Caco-2 (cell line): ENCODE measurements at regions not wholly inside any gene's neighbourhood (a gene's known extent, or its start where the extent isn't known, plus 50 kb on each side); places are given as distances from the start of the nearest gene placed in this dataset.
"Not testable (repeated sequence)": the region's sequence is repeated elsewhere in the genome, so short reads cannot be mapped to it uniquely, and the experiment has no call there.

Source experiments
- BruUV-seq: library from RNA; stranded (reverse); fragments of 400-500 nt; replicated peaks from 2 replicates; lab custom pipeline; 2021; lab: Mats Ljungman, UMichigan
- CTCF ChIA-PET: fragments of 300-600 bp; sonication (Branson Sonifier 250); formaldehyde crosslinking; loops from one replicate; lab custom pipeline; 2022; ENCODE audit warnings: antibody characterized with exemption; lab: Charles Lee
- POLR2A ChIA-PET: fragments of 300-600 bp; sonication (Branson Sonifier 250); formaldehyde crosslinking; loops from one replicate; lab custom pipeline; 2022; ENCODE audit warnings: antibody characterized with exemption; lab: Charles Lee
- DNase-seq, 2 experiments: peaks; one replicate each; pipeline versions ENCODE4 v3.0.0 to v3.0.0-alpha.2; 2020 to 2022
- H3K27me3 ChIP-seq: replicated peaks from 2 replicates; pipeline ENCODE4 v1.6.0; 2011; ENCODE audit warnings: low read length; ENCODE audit not compliant: control insufficient read depth, insufficient read depth
- H3K36me3 ChIP-seq: 2 replicates; pipeline ENCODE4 v1.5.1; 2011; ENCODE audit warnings: low read length; ENCODE audit not compliant: control insufficient read depth, insufficient read depth
- H3K4me1 ChIP-seq: fragments of 250-450 bp; sonication (Bioruptor Pico); 2 replicates; pipeline ENCODE4 v1.5.1; 2020; ENCODE audit warnings: mild to moderate bottlenecking
- H3K4me3 ChIP-seq: 2 replicates; pipeline ENCODE4 v1.5.1; 2011; ENCODE audit warnings: low read depth, mild to moderate bottlenecking, control low read depth, low read length
- H3K9me3 ChIP-seq: fragments of 250-450 bp; sonication (Bioruptor Pico); 2 replicates; pipeline ENCODE4 v1.5.1; 2020; ENCODE audit warnings: mild to moderate bottlenecking, moderate library complexity
- H3K27ac Mint-ChIP-seq: one replicate; pipeline ENCODE4 v1.8.0; 2022; ENCODE audit warnings: mixed read lengths; ENCODE audit not compliant: unreplicated experiment
- H3K27me3 Mint-ChIP-seq: one replicate; pipeline ENCODE4 v1.8.0; 2022; ENCODE audit warnings: mixed read lengths; ENCODE audit not compliant: insufficient read depth, unreplicated experiment
- H3K36me3 Mint-ChIP-seq: one replicate; pipeline ENCODE4 v1.8.0; 2022; ENCODE audit warnings: mild to moderate bottlenecking, mixed read lengths; ENCODE audit not compliant: insufficient read depth, unreplicated experiment
- H3K4me1 Mint-ChIP-seq: one replicate; pipeline ENCODE4 v1.8.0; 2022; ENCODE audit warnings: low read depth, mixed read lengths; ENCODE audit not compliant: unreplicated experiment
- H3K4me3 Mint-ChIP-seq: one replicate; pipeline ENCODE4 v1.8.0; 2022; ENCODE audit warnings: mild to moderate bottlenecking, moderate library complexity, mixed read lengths; ENCODE audit not compliant: unreplicated experiment
- H3K9me3 Mint-ChIP-seq: one replicate; pipeline ENCODE4 v1.8.0; 2022; ENCODE audit warnings: mixed read lengths; ENCODE audit not compliant: unreplicated experiment
- intact Hi-C: fragments of 100-400 bp; cut with micrococcal nuclease; formaldehyde crosslinking; loops from one replicate; pipeline ENCODE4 v1.10.0; 2022; ENCODE audit not compliant: unreplicated experiment
- TF ChIP-seq, protein P1 (sequence below), 2 experiments: fragments of 200-600 bp in 1 of 2; IDR thresholded peaks; 1 replicate in 1 of 2; 2 replicates in 1 of 2; pipeline versions ENCODE4 v1.5.1 to v1.8.0; 2011 to 2022; ENCODE audit warnings: antibody characterized with exemption in 1 of 2, control low read depth in 1 of 2, inconsistent platforms in 1 of 2, low read depth in 1 of 2, low read length in 1 of 2, mild to moderate bottlenecking in 1 of 2, moderate library complexity in 1 of 2; ENCODE audit not compliant: insufficient read depth in 1 of 2, severe bottlenecking in 1 of 2, unreplicated experiment in 1 of 2

DNA sequence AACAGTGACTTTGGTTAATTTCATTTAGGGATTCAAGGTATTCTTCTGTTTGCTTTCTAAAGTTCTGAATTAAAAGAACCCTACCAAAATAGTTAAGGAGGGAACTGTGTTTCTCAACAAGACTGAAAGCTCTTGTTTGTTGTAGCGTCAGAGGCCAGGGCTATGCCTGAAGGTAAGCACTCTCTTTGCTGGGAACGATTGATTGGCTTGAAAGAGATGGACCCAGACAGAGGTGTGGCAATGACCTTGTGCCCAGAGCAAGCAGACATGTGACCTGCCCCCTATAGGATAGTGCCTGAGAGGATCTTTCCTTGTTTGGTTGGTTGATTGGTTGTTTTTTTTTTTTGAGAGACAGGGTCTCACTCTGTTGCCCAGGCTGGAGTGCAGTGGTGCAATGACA lies 68.3 kb upstream of the CECR2 start:
- H3K9me3 ChIP-seq = no peaks in the 10 kb centered on the region
- ChIA-PET POLR2A (no interaction called here), CTCF (no interaction called here)
- no peaks in the 10 kb centered on the region for H3K4me1 ChIP-seq
- no peaks in the 10 kb centered on the region for H3K36me3 ChIP-seq
- no peak for DNase-seq
- peaks cover 6% of the 10 kb centered on the region for H3K9me3 Mint-ChIP-seq
- intact Hi-C loops = no loop called here
- H3K4me1 Mint-ChIP-seq = no peaks in the 10 kb centered on the region
- H3K27me3 Mint-ChIP-seq = peaks cover 6% of the 10 kb centered on the region
- no peak overlapping the region for H3K4me3 Mint-ChIP-seq
- TF ChIP-seq, protein P1, sequence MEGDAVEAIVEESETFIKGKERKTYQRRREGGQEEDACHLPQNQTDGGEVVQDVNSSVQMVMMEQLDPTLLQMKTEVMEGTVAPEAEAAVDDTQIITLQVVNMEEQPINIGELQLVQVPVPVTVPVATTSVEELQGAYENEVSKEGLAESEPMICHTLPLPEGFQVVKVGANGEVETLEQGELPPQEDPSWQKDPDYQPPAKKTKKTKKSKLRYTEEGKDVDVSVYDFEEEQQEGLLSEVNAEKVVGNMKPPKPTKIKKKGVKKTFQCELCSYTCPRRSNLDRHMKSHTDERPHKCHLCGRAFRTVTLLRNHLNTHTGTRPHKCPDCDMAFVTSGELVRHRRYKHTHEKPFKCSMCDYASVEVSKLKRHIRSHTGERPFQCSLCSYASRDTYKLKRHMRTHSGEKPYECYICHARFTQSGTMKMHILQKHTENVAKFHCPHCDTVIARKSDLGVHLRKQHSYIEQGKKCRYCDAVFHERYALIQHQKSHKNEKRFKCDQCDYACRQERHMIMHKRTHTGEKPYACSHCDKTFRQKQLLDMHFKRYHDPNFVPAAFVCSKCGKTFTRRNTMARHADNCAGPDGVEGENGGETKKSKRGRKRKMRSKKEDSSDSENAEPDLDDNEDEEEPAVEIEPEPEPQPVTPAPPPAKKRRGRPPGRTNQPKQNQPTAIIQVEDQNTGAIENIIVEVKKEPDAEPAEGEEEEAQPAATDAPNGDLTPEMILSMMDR (IDR thresholded peaks at IDR 0.05; ENCODE audit: insufficient read depth in 1 of 2, low read depth in 1 of 2, low read length in 1 of 2, severe bottlenecking in 1 of 2, unreplicated experiment in 1 of 2) = no peak
- H3K36me3 Mint-ChIP-seq = no peaks in the 10 kb centered on the region
- no peaks in the 10 kb centered on the region for H3K27me3 ChIP-seq
- no peak overlapping the region for H3K27ac Mint-ChIP-seq
- no TSS peak for BruUV-seq
- H3K4me3 ChIP-seq = no peak overlapping the region

DNA sequence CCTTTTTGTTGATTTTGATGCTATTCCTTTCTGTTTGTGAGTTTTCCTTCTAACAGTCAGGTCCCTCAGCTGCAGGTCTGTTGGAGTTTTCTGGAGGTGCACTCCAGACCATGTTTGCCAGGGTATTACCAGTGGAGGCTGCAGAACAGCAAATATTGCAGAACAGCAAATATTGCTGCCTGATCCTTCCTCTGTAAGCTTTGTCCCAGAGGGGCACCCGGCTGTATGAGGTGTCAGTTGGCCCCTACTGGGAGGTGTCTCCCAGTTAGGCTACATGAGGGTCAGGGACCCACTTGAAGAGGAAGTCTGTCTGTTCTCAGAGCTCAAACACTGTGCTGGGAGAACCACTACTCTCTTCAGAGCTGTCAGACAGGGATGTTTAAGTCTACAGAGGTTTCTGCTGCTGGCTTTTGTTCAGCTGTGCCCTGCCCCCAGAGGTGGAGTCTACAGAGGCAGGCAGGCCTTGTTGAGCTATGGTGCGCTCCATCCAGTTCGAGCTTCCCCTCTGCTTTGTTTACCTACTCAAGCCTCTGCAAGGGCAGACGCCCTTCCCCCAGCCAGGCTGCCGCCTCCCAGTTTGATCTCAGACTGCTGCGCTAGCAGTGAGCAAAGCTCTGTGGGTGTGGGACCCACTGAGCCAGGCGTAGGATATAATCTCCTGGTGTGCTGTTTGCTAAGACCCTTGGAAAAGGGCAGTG lies 70.3 kb upstream of the CECR2 start:
- H3K27me3 ChIP-seq, H3K27ac Mint-ChIP-seq, H3K4me3 ChIP-seq, intact Hi-C loops, H3K27me3 Mint-ChIP-seq, BruUV-seq, H3K9me3 Mint-ChIP-seq, H3K36me3 Mint-ChIP-seq, DNase-seq, POLR2A ChIA-PET, H3K36me3 ChIP-seq, H3K9me3 ChIP-seq, H3K4me1 Mint-ChIP-seq, H3K4me1 ChIP-seq, H3K4me3 Mint-ChIP-seq: not testable (repeated sequence)
- CTCF ChIA-PET = interaction anchor here (1.4 kb wide), 1 partner anchor 32 kb away, joined by 5 read pairs; no protein-coding TSS in a partner anchor

DNA sequence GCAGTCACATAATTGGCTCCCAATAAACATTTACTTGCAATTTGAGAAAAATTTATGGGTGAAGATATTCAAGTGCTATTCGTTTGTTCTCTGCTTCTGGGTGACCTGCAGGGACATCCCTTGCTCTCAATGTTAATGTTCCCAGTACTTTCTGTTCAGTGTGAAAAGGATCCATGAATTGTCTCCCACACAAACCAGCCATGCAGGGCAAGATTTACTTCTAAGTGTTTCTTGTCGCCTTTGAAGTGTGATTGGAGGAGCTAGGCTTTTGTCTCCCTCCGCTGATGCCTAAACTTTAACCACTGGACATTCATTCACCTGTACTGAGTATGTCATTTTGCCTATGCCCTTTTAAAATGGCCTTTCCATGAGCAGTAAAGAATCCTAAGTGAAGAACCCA lies 66.4 kb upstream of the ADA2 start:
- no peak overlapping the region for H3K4me3 ChIP-seq
- no peaks in the 10 kb centered on the region; the same call in 1 of the 2 replicates for H3K27me3 ChIP-seq
- no peaks in the 10 kb centered on the region for H3K36me3 ChIP-seq
- no TSS peak for BruUV-seq
- Mint-ChIP-seq H3K9me3 (no peaks in the 10 kb centered on the region), H3K27ac (no peak overlapping the region), H3K36me3 (no peaks in the 10 kb centered on the region), H3K4me3 (no peak overlapping the region), H3K4me1 (no peaks in the 10 kb centered on the region), H3K27me3 (peaks cover 9% of the 10 kb centered on the region)
- no peaks in the 10 kb centered on the region for H3K4me1 ChIP-seq
- CTCF ChIA-PET = no interaction called here
- no peak for DNase-seq
- intact Hi-C loops = no loop called here
- TF ChIP-seq, protein P1 (IDR thresholded peaks at IDR 0.05; ENCODE audit: insufficient read depth in 1 of 2, low read depth in 1 of 2, low read length in 1 of 2, severe bottlenecking in 1 of 2, unreplicated experiment in 1 of 2) = no peak
- H3K9me3 ChIP-seq = no peaks in the 10 kb centered on the region
- POLR2A ChIA-PET = no interaction called here
